Activated T-helper 2 cell treated with anti-CD3 and anti-CD28 coated beads, Interferon-gamma antibody, Interleukin-2, Interleukin-4, amounts not matched to agents 10 μg/mL and 5 μg/mL and 100 μg/mL, durations not matched to agents 14 hours and 24 hours and 36 hours (primary cell): ENCODE measurements at regions not wholly inside any gene's neighbourhood (a gene's known extent, or its start where the extent isn't known, plus 50 kb on each side); places are given as distances from the start of the nearest gene placed in this dataset.

Source experiments
- DNase-seq: peaks from one replicate; pipeline ENCODE4 v3.0.0; 2021; ENCODE audit warnings: low spot score
- H3K27ac Mint-ChIP-seq: one replicate; pipeline ENCODE4 v1.8.0; 2021; ENCODE audit warnings: mixed read lengths
- H3K27me3 Mint-ChIP-seq: one replicate; pipeline ENCODE4 v1.8.0; 2021; ENCODE audit warnings: low read depth, mixed read lengths
- H3K36me3 Mint-ChIP-seq: one replicate; pipeline ENCODE4 v1.8.0; 2021; ENCODE audit warnings: low read depth, mixed read lengths
- H3K4me1 Mint-ChIP-seq: one replicate; pipeline ENCODE4 v1.8.0; 2021; ENCODE audit warnings: low read depth, mixed read lengths
- H3K4me3 Mint-ChIP-seq: one replicate; pipeline ENCODE4 v1.8.0; 2021; ENCODE audit warnings: low read depth, mild to moderate bottlenecking, moderate library complexity, mixed read lengths
- H3K9me3 Mint-ChIP-seq: one replicate; pipeline ENCODE4 v1.8.0; 2021; ENCODE audit warnings: mixed read lengths
- intact Hi-C: fragments of 100-400 bp; cut with micrococcal nuclease; formaldehyde crosslinking; loops from one replicate; pipeline ENCODE4 v1.15.1; 2023

DNA sequence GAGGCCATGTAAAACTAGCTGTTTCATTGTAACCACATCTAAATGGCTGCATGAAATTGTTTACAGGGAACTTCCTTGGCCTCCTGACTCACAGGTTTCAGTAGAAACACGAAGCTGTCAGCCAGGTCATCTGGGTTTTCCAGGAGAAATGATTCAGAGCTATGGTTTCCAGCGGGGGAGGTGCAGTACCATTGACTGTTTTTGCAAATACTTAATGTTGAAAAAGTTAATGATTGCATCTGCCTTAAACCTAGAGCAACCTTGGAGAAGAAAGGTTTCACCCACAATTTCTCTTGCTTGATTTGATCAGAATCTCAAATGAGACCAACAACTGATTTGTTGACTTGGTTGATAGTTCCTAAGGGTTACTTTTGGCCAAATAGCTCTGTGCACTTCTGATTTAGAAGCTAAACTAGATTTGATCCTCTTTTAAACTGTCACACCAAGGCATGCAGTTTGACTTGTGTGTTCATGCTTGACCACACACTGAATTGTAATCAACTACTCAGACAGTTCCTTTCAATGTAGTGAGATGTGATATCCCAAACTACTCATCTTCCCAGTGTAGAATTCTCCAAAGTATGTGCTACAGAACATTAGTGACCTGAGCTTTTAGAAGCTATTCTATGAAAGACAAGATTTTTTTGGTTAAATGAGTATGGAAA is 193.5 kb upstream of the CHST9 start:
- Mint-ChIP-seq H3K9me3 (peaks cover 20% of the 10 kb centered on the region), H3K4me3 (no peak overlapping the region), H3K36me3 (no peaks in the 10 kb centered on the region), H3K27ac (peak overlapping the region; percentile 78), H3K4me1 (peaks cover 23% of the 10 kb centered on the region), H3K27me3 (no peaks in the 10 kb centered on the region)
- DNase-seq: no peak
- intact Hi-C loops: loop anchor here (5.0 to 10.0 kb wide), 3 partner anchors 34 to 1154 kb away; partner anchors contain the start of gene TAF4B

DNA sequence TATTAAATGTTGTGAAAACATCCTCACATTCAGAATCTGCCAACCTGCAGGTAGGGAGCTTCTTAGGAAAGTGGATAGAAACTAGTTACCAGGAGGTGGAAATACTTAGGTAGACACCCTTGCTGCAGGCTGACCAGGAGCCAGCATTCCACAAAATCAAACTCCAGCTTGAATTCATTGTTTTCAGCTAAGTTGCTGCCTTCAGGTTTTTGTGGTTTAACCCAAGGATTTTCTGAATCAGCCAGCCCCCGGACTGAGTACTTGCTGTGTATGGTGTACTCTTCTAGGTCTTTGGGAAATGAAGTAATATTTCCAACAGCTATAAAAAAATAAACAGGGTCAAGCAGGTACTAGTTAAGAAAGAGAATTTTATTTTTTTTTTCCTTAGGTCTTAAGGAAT is 192.1 kb upstream of the CHST9 start:
- DNase-seq: no peak
- intact Hi-C loops: loop anchor here (5.0 to 10.0 kb wide), 3 partner anchors 35 to 1152 kb away; partner anchors contain the start of gene TAF4B
- H3K27ac Mint-ChIP-seq: peak overlapping the region; percentile 68
- H3K9me3 Mint-ChIP-seq: peaks cover 26% of the 10 kb centered on the region
- H3K36me3 Mint-ChIP-seq: no peaks in the 10 kb centered on the region
- no peaks in the 10 kb centered on the region for H3K27me3 Mint-ChIP-seq
- H3K4me1 Mint-ChIP-seq: peaks cover 28% of the 10 kb centered on the region
- no peak overlapping the region for H3K4me3 Mint-ChIP-seq

DNA sequence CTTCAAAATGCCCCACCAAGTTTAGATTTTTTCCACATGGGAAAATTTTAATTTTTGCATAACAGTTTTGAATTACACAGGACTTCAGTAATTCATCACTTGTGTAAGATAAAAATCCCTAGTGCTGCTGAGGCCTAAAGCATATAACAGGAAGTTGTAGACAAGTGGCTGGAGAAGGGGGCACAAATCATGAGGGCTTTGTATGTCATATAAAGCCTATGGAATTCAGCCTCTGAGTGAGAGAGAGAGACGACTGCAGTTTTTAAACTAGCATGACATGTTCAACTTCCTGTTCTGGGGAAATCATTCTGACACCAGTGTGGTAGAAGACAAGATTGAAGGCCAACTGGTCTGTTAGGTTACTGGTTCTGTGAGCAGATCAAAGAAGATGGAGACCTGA is 187.3 kb upstream of the CHST9 start:
- Mint-ChIP-seq H3K4me1 (peaks cover 14% of the 10 kb centered on the region), H3K4me3 (no peak overlapping the region), H3K27me3 (no peaks in the 10 kb centered on the region), H3K27ac (no peak overlapping the region), H3K9me3 (peaks cover 20% of the 10 kb centered on the region), H3K36me3 (no peaks in the 10 kb centered on the region)
- DNase-seq: no peak
- intact Hi-C loops: loop anchor here (10.0 kb wide), 1 partner anchor 1148 kb away; the partner anchor contains the start of gene TAF4B

DNA sequence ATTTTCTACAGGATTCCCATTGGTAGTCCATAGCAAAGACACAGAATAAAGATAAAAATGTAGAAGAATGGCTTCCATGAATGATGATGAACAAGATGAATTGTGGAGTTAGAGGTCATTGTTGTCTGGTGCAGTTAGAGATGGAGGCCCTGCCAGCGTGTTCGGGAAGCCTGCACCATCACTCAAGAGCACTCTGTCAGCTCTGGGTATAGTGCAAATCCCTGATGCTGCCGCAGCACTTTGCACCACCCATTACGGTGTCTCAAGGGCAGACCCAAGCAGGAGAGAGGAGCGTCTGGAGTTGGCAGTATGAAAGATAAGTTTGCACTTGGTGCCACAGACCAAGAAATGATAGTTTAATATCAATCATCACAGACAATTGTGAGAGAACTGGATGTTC is 181.6 kb upstream of the CHST9 start:
- no peak overlapping the region for H3K27ac Mint-ChIP-seq
- no peak overlapping the region for H3K4me3 Mint-ChIP-seq
- no peak for DNase-seq
- no peaks in the 10 kb centered on the region for H3K4me1 Mint-ChIP-seq
- H3K36me3 Mint-ChIP-seq: no peaks in the 10 kb centered on the region
- intact Hi-C loops: no loop called here
- no peaks in the 10 kb centered on the region for H3K27me3 Mint-ChIP-seq
- peaks cover 8% of the 10 kb centered on the region for H3K9me3 Mint-ChIP-seq

DNA sequence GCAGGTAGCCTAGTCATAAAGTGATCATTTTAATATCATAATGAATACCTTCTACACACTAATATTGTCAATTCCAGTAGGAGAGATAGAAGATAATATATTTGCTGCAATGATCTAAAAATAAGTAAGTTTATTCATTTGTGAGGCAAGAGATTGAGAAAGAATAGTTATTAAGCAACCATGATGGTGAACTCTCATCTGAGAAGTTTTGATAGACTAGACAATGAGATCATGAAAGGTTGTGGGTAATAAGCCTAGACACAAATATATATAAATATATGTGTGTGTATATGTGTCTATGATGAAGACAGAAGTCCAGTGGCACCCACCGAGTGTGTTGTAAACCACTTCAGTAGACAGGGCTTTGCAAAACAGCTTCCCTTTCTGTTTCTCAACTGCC is 181.0 kb upstream of the CHST9 start:
- no peaks in the 10 kb centered on the region for H3K36me3 Mint-ChIP-seq
- H3K27me3 Mint-ChIP-seq: no peaks in the 10 kb centered on the region
- no peaks in the 10 kb centered on the region for H3K4me1 Mint-ChIP-seq
- H3K9me3 Mint-ChIP-seq: peaks cover 8% of the 10 kb centered on the region
- H3K27ac Mint-ChIP-seq: no peak overlapping the region
- H3K4me3 Mint-ChIP-seq: no peak overlapping the region
- intact Hi-C loops: no loop called here
- DNase-seq: no peak

DNA sequence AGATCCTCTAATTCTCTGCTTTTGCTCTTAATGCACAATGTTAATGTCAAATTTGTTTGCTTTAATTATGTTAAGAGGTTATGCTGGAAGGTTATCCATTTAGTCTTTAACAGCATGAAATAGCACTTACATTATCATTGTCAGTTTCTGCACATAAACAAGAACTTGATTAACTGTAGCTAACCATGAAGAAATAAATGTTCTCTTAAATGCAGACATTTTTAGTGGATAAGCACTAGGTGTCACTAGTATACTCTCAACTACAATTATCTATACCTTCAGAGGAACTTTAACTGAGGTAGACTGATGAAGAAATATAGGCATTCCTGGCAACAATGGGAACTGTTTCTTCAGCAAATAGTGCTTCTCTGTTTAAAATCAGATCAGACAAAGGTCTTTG is 178.8 kb upstream of the CHST9 start:
- intact Hi-C loops: loop anchor here (1.0 kb wide), 1 partner anchor 235 kb away; no protein-coding TSS in a partner anchor
- H3K9me3 Mint-ChIP-seq: no peaks in the 10 kb centered on the region
- no peak for DNase-seq
- no peaks in the 10 kb centered on the region for H3K27me3 Mint-ChIP-seq
- no peak overlapping the region for H3K4me3 Mint-ChIP-seq
- H3K4me1 Mint-ChIP-seq: no peaks in the 10 kb centered on the region
- no peaks in the 10 kb centered on the region for H3K36me3 Mint-ChIP-seq
- no peak overlapping the region for H3K27ac Mint-ChIP-seq

DNA sequence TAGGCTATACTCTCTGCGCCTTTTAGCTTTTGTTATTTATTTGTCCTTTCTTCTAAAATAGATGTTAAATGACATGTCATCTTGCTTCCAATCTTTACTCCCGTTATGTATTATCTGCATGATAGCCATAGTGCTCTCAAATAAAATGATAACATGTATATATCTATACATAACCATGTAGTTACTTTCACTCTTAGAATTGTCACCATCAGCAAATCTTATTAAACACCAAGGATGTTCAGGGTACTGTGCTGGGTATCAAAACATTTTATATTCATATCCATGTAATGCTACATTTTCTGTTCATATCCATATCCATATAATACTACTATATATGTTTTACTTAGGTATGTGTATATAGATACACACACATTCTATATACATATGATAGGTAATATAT is 176.4 kb upstream of the CHST9 start:
- Mint-ChIP-seq H3K27ac (no peak overlapping the region), H3K36me3 (no peaks in the 10 kb centered on the region), H3K9me3 (no peaks in the 10 kb centered on the region), H3K4me3 (no peak overlapping the region), H3K27me3 (no peaks in the 10 kb centered on the region), H3K4me1 (no peaks in the 10 kb centered on the region)
- intact Hi-C loops: no loop called here
- DNase-seq: no peak

DNA sequence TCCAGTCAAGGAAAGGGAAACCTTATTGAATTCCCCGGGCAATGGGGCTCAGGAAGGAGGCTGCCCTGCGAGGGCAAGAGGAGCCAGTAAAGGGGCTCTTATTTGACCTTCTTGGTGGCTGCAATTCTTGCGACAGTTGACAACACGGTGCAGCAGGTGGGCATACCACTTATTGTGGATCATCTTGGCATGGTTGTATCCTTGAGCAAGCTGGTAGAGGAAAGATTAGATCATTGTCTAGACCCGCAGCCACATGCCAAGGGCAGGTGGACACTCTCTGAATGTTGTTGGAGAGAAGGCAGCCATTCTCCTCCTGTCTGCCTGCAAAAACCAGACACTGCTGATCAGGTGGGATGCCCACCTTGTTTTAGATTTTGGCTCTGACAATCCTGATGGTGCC is 170.2 kb upstream of the CHST9 start:
- Mint-ChIP-seq H3K9me3 (peaks cover 22% of the 10 kb centered on the region), H3K4me3 (no peak overlapping the region), H3K4me1 (no peaks in the 10 kb centered on the region), H3K27ac (no peak overlapping the region), H3K27me3 (no peaks in the 10 kb centered on the region), H3K36me3 (no peaks in the 10 kb centered on the region)
- DNase-seq: no peak
- intact Hi-C loops: no loop called here

DNA sequence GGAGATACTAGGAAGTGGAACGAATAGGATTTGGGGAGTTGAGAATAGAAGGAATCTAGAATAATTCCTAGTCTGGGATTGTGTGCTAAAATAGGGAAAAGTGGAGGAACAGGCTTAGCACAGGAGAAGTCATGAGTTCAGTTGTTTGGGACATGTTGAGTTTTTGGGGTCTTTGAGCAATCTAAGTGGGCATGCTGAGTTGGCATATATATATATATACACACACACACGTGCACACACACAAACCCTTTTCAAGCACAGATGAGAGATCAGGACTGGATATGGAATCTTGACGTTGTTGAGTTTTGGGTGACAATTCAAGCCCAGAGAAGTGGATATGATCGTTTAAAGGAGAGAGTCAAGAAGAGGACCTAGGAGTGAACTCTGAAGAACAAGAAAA is 168.2 kb upstream of the CHST9 start:
- Mint-ChIP-seq H3K36me3 (no peaks in the 10 kb centered on the region), H3K27me3 (no peaks in the 10 kb centered on the region), H3K27ac (no peak overlapping the region), H3K4me1 (no peaks in the 10 kb centered on the region), H3K9me3 (peaks cover 22% of the 10 kb centered on the region), H3K4me3 (no peak overlapping the region)
- intact Hi-C loops: no loop called here
- DNase-seq: no peak

DNA sequence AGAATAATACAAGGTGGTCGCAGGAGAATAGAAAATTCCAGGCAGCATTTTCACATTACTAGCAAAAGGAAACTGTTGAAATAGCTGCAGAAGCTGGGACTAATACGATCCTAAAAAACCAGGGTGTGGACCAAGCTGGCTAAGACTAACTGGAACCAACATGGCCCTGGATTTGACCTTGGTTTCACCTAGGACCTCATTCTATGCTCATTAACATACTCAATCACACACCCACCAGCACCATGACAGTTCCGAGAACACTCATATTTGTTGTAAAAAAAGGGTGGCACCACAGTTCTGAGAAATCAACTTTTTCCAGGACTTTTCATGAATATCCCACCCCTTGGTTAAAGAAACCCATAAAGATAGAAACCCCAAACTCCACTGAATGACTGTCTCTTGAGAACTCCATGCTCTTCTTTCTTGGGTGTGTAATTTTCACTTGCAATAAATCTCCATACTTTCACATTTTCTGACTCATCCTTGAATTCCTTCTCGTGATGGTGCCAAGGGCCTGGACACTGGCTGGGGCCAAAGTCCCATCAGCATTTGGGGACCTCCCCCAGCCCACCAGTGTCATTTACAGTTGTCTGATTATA is 164.3 kb upstream of the CHST9 start:
- intact Hi-C loops: no loop called here
- no peak for DNase-seq
- Mint-ChIP-seq H3K4me1 (no peaks in the 10 kb centered on the region), H3K27me3 (no peaks in the 10 kb centered on the region), H3K4me3 (no peak overlapping the region), H3K36me3 (no peaks in the 10 kb centered on the region), H3K27ac (no peak overlapping the region), H3K9me3 (peaks cover 27% of the 10 kb centered on the region)

DNA sequence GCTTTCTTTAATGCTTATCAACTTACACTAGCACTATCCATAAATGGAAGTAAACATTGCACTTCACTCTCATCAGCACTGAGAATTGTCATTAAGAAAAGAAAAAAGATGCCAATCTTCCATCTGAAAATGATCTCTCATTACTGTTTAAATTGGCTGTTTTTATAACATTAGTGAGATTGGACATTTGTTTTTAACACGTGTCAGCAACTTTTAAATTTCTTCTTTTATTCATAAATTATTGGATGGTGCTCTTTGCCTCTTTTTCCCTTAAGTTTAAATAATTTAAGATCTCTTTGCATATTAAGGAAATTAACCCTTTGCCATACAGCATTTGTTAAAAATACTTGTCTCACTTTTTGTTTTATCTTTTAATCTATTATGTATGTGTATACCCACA is 146.5 kb upstream of the CHST9 start:
- intact Hi-C loops: no loop called here
- no peak for DNase-seq
- no peaks in the 10 kb centered on the region for H3K4me1 Mint-ChIP-seq
- no peaks in the 10 kb centered on the region for H3K9me3 Mint-ChIP-seq
- H3K27me3 Mint-ChIP-seq: no peaks in the 10 kb centered on the region
- no peaks in the 10 kb centered on the region for H3K36me3 Mint-ChIP-seq
- H3K4me3 Mint-ChIP-seq: no peak overlapping the region
- no peak overlapping the region for H3K27ac Mint-ChIP-seq

DNA sequence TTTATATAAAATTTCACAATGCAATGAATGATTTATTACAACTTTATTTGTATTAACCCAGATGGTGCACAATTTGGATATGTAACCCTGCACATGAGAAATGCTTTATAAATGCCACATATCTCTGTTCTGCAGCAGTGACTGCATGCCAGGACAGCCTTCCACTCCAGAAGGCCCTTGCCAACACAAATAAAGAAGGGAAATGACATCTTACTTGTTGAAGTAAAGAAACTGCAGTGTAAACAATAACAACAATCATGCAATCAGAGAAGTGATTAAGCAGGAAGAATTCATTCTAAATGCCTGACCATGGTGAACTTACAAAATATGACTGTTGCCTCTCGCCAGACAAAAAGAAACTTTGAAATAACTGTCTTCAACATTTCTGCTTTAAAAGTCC is 129.9 kb upstream of the CHST9 start:
- no peak overlapping the region for H3K27ac Mint-ChIP-seq
- H3K4me3 Mint-ChIP-seq: no peak overlapping the region
- no peaks in the 10 kb centered on the region for H3K27me3 Mint-ChIP-seq
- intact Hi-C loops: no loop called here
- peaks cover 17% of the 10 kb centered on the region for H3K9me3 Mint-ChIP-seq
- H3K36me3 Mint-ChIP-seq: no peaks in the 10 kb centered on the region
- no peak for DNase-seq
- no peaks in the 10 kb centered on the region for H3K4me1 Mint-ChIP-seq

DNA sequence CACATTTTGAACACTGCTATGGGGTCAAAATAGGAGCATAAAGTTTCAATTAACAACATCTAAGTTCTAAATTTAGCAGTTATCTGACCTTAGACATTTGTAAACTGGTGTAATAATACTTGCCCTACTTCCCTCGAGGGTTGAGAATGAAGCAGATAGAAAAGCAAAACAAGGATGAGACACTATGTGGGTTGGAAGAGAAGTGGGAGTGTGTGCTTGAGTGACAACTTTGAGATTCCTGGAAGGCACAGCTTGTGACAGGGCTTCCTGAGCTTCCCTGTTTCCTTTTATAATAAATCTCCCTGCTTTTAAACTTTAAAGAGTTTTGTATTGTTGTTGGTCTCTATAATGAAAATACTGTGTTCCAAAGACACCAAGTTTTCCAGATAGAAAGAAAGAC is 128.6 kb upstream of the CHST9 start:
- no peaks in the 10 kb centered on the region for H3K4me1 Mint-ChIP-seq
- no peak for DNase-seq
- intact Hi-C loops: no loop called here
- H3K27ac Mint-ChIP-seq: no peak overlapping the region
- no peaks in the 10 kb centered on the region for H3K36me3 Mint-ChIP-seq
- H3K4me3 Mint-ChIP-seq: no peak overlapping the region
- no peaks in the 10 kb centered on the region for H3K27me3 Mint-ChIP-seq
- H3K9me3 Mint-ChIP-seq: peaks cover 9% of the 10 kb centered on the region
